ENCODE measurements at regions not wholly inside any gene's neighbourhood (a gene's known extent, or its start where the extent isn't known, plus 50 kb on each side); places are given as distances from the start of the nearest gene placed in this dataset.

GRCh38 chr3:193981504-193981903 lies 154.4 kb upstream of the HES1 start:
- no peak for TF ChIP-seq RAD21 (IDR thresholded peaks at IDR 0.05 in 1 of 2, conservative IDR thresholded peaks at IDR 0.05 in 1 of 2; ENCODE audit: low read depth in 2 of 2, low read length in 2 of 2)
- TF ChIP-seq POLR2A (IDR thresholded peaks at IDR 0.05; ENCODE audit: control extremely low read depth in 1 of 2, low read depth in 2 of 2, low read length in 2 of 2), result no peak
- TF ChIP-seq CTCF (IDR thresholded peaks at IDR 0.05; ENCODE audit: control extremely low read depth in 1 of 3, insufficient read depth in 1 of 3, low read depth in 1 of 3, low read length in 3 of 3), result no peak
- TF ChIP-seq BCL11A (IDR thresholded peaks at IDR 0.05; ENCODE audit: low read depth in 2 of 2, low read length in 2 of 2), result no peak
- no peak for TF ChIP-seq EP300 (IDR thresholded peaks at IDR 0.05; ENCODE audit: borderline replicate concordance in 1 of 2, low read depth in 2 of 2, low read length in 2 of 2)
- TF ChIP-seq GABPA (IDR thresholded peaks at IDR 0.05; ENCODE audit: borderline replicate concordance, insufficient read depth, low read length), result no peak

All from H1 (cell line).